HG03378 (cell line): ENCODE measurements at regions not wholly inside any gene's neighbourhood (a gene's known extent, or its start where the extent isn't known, plus 50 kb on each side); places are given as distances from the start of the nearest gene placed in this dataset.
"Not testable (repeated sequence)": the region's sequence is repeated elsewhere in the genome, so short reads cannot be mapped to it uniquely, and the experiment has no call there.

ENCODE experiments used
- ATAC-seq: cut with Tn5 transposase; IDR thresholded peaks from one replicate; pipeline ENCODE4 v1.9.1; 2021; ENCODE audit warnings: mild to moderate bottlenecking, moderate library complexity; ENCODE audit not compliant: unreplicated experiment

- ATAC-seq = no peak
These were observed 467.8 kb upstream of the CBLB start for GRCh38 chr3:106336619-106337018.

- ATAC-seq = no peak
These were observed 468.3 kb upstream of the CBLB start for GRCh38 chr3:106337116-106337515.

GRCh38 chr3:106338582-106339214, 469.9 kb upstream of the CBLB start:
- no peak for ATAC-seq

GRCh38 chr3:106339551-106339950, 470.7 kb upstream of the CBLB start:
- no peak for ATAC-seq

- no peak for ATAC-seq
These were observed 472.3 kb upstream of the CBLB start for GRCh38 chr3:106341087-106341486.

- ATAC-seq = no peak
These were observed 472.9 kb upstream of the CBLB start for GRCh38 chr3:106341586-106342162.

GRCh38 chr3:106342386-106342785, 473.6 kb upstream of the CBLB start:
- ATAC-seq = no peak

GRCh38 chr3:106343811-106344210, 475.0 kb upstream of the CBLB start:
- ATAC-seq = no peak

GRCh38 chr3:106345353-106346027, 476.7 kb upstream of the CBLB start:
- ATAC-seq = no peak

GRCh38 chr3:106347350-106347749, 478.5 kb upstream of the CBLB start:
- ATAC-seq = no peak

- no peak for ATAC-seq
These were observed 479.4 kb upstream of the CBLB start for GRCh38 chr3:106348139-106348690.

GRCh38 chr3:106349191-106349881, 480.5 kb upstream of the CBLB start:
- ATAC-seq = no peak

- no peak for ATAC-seq
These were observed 487.1 kb upstream of the CBLB start for GRCh38 chr3:106355873-106356272.

GRCh38 chr3:106359692-106360091, 490.9 kb upstream of the CBLB start:
- ATAC-seq = no peak

- not testable (repeated sequence) for ATAC-seq
These were observed 492.1 kb upstream of the CBLB start for GRCh38 chr3:106360901-106361300.

GRCh38 chr3:106364477-106364876, 495.7 kb upstream of the CBLB start:
- ATAC-seq = no peak

GRCh38 chr3:106365061-106365691, 496.4 kb upstream of the CBLB start:
- no peak for ATAC-seq

GRCh38 chr3:106366352-106366751, 497.5 kb upstream of the CBLB start:
- no peak for ATAC-seq

GRCh38 chr3:106367496-106367895, 498.7 kb upstream of the CBLB start:
- no peak for ATAC-seq

- no peak for ATAC-seq
These were observed 502.6 kb upstream of the CBLB start for GRCh38 chr3:106371221-106371970.
